ENCODE measurements at regions not wholly inside any gene's neighbourhood (a gene's known extent, or its start where the extent isn't known, plus 50 kb on each side); places are given as distances from the start of the nearest gene placed in this dataset.
A peak's percentile ranks its signal among the peaks of the same experiment; 100 is the strongest.

DNA sequence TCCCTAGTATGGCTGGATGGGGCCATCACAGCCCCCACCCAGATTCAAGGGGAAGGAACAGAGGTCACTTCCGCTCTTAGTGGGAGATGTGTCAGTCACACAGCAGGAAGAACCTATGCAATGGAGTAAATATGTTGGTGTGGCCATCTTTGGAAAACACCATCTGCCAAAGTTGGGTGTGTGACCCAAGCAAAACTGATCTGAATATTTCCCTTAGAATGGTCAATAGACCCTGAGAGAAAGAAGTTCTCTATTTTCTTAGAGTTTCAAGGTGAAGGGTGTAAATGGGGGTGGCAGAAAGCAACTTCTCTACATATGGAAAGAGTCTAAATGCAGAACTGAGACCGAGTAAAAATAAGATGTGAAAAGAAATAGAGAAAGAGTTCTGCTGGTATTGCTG, 212.7 kb downstream of the ESM1 start:
- Histone ChIP-seq H3K27me3 (ENCODE audit: control insufficient read depth in 2 of 2, insufficient read depth in 2 of 2, low read length in 2 of 2) (no peaks in the 10 kb centered on the region), H4K20me1 (ENCODE audit: insufficient read depth, low read length) (no peaks in the 10 kb centered on the region), H3K27ac (ENCODE audit: low read depth in 1 of 2, low read length in 2 of 2) (peak overlapping the region; percentile 41 to 55), H3K9me3 (replicated peaks in 1 of 2; ENCODE audit: control insufficient read depth in 1 of 2, insufficient read depth in 1 of 2, low read length in 2 of 2) (no peaks in the 10 kb centered on the region), H3K79me2 (ENCODE audit: insufficient read depth, low read length) (no peaks in the 10 kb centered on the region), H3K4me1 (ENCODE audit: control insufficient read depth in 1 of 2, insufficient read depth in 2 of 2, low read length in 2 of 2) (peaks cover 10 to 17% of the 10 kb centered on the region in 2 donors), H2AFZ (ENCODE audit: insufficient read depth, low read depth, low read length, poor library complexity, severe bottlenecking) (no peak overlapping the region), H3K4me3 (replicated peaks in 1 of 3; ENCODE audit: low read depth in 2 of 3, low read length in 3 of 3) (no peak overlapping the region), H3K9ac (ENCODE audit: insufficient read depth, low read length, poor library complexity, severe bottlenecking) (no peak overlapping the region), H3K36me3 (replicated peaks in 1 of 2; ENCODE audit: control insufficient read depth in 1 of 2, insufficient read depth in 2 of 2, low read length in 2 of 2) (no peaks in the 10 kb centered on the region), H3K4me2 (replicated peaks; ENCODE audit: extremely low read depth, low read length, poor library complexity, severe bottlenecking) (peak overlapping the region; percentile 13)
- peaks cover 0 to 4% (median 0%) of the 10 kb centered on the region in 7 donors for H3K9me3 Mint-ChIP-seq
- peak; percentile 48 to 76 (median 51) for DNase-seq
- H3K27ac Mint-ChIP-seq = peak overlapping the region in 6 of 7 donors; percentile 13 to 86 (median 78)
- peaks cover 18% of the 10 kb centered on the region for H3K4me1 Mint-ChIP-seq
- no peak overlapping the region for H3K4me3 Mint-ChIP-seq
- H3K27me3 Mint-ChIP-seq (ENCODE audit: low read depth in 3 of 3) = peaks cover 0 to 5% (median 2%) of the 10 kb centered on the region in 3 donors
- no peaks in the 10 kb centered on the region for H3K36me3 Mint-ChIP-seq
- TF ChIP-seq, protein P1, sequence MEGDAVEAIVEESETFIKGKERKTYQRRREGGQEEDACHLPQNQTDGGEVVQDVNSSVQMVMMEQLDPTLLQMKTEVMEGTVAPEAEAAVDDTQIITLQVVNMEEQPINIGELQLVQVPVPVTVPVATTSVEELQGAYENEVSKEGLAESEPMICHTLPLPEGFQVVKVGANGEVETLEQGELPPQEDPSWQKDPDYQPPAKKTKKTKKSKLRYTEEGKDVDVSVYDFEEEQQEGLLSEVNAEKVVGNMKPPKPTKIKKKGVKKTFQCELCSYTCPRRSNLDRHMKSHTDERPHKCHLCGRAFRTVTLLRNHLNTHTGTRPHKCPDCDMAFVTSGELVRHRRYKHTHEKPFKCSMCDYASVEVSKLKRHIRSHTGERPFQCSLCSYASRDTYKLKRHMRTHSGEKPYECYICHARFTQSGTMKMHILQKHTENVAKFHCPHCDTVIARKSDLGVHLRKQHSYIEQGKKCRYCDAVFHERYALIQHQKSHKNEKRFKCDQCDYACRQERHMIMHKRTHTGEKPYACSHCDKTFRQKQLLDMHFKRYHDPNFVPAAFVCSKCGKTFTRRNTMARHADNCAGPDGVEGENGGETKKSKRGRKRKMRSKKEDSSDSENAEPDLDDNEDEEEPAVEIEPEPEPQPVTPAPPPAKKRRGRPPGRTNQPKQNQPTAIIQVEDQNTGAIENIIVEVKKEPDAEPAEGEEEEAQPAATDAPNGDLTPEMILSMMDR (IDR thresholded peaks at IDR 0.05) = no peak
- intact Hi-C loops (cut with micrococcal nuclease) = no loop called here
- 25% methylated on average over 1 of the region's 2 CpGs for WGBS (ENCODE audit: insufficient coverage)

DNA sequence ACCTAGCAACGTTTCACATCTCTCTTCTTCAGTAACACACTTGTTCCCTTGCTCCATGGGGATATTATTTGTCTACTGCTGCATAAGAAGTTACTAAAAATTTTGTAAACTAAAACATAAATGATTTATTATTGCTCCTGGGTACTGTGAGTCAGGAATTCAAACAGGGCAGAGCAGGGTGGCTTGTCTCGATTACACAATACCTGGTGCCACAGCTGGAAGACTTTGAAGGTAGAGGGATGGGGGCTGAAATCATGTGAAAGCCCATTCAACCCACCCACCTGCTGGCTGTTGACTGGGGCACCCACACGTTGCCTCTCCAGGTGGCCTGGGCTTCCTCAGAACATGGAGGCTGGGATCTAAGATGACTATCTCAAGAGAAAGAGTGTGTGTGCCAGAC, 213.2 kb downstream of the ESM1 start:
- no peak overlapping the region for H2AFZ ChIP-seq (ENCODE audit: insufficient read depth, low read depth, low read length, poor library complexity, severe bottlenecking)
- WGBS (ENCODE audit: insufficient coverage) = 100% methylated on average over 1 of the region's 3 CpGs
- H4K20me1 ChIP-seq (ENCODE audit: insufficient read depth, low read length) = no peaks in the 10 kb centered on the region
- H3K79me2 ChIP-seq (ENCODE audit: insufficient read depth, low read length) = no peaks in the 10 kb centered on the region
- no peaks in the 10 kb centered on the region for H3K9me3 ChIP-seq (replicated peaks in 1 of 2; ENCODE audit: control insufficient read depth in 1 of 2, insufficient read depth in 1 of 2, low read length in 2 of 2)
- peak overlapping the region; percentile 41 to 55 for H3K27ac ChIP-seq (ENCODE audit: low read depth in 1 of 2, low read length in 2 of 2)
- H3K9ac ChIP-seq (ENCODE audit: insufficient read depth, low read length, poor library complexity, severe bottlenecking) = no peak overlapping the region
- peaks cover 10 to 17% of the 10 kb centered on the region in 2 donors for H3K4me1 ChIP-seq (ENCODE audit: control insufficient read depth in 1 of 2, insufficient read depth in 2 of 2, low read length in 2 of 2)
- H3K36me3 Mint-ChIP-seq = no peaks in the 10 kb centered on the region
- peaks cover 0 to 5% (median 2%) of the 10 kb centered on the region in 3 donors for H3K27me3 Mint-ChIP-seq (ENCODE audit: low read depth in 3 of 3)
- H3K4me3 Mint-ChIP-seq = no peak overlapping the region
- H3K36me3 ChIP-seq (replicated peaks in 1 of 2; ENCODE audit: control insufficient read depth in 1 of 2, insufficient read depth in 2 of 2, low read length in 2 of 2) = no peaks in the 10 kb centered on the region
- intact Hi-C loops (cut with micrococcal nuclease) = no loop called here
- peaks cover 18% of the 10 kb centered on the region for H3K4me1 Mint-ChIP-seq
- no peak overlapping the region for H3K4me3 ChIP-seq (replicated peaks in 1 of 3; ENCODE audit: low read depth in 2 of 3, low read length in 3 of 3)
- TF ChIP-seq, protein P1 (IDR thresholded peaks at IDR 0.05) = no peak
- peaks cover 0 to 6% (median 0%) of the 10 kb centered on the region in 7 donors for H3K9me3 Mint-ChIP-seq
- no peaks in the 10 kb centered on the region for H3K27me3 ChIP-seq (ENCODE audit: control insufficient read depth in 2 of 2, insufficient read depth in 2 of 2, low read length in 2 of 2)
- H3K4me2 ChIP-seq (replicated peaks; ENCODE audit: extremely low read depth, low read length, poor library complexity, severe bottlenecking) = no peak overlapping the region
- H3K27ac Mint-ChIP-seq = peak overlapping the region in 6 of 7 donors; percentile 13 to 86 (median 78)
- no peak for DNase-seq
